Stimulated activated effector memory CD8-positive, alpha-beta T cell treated with anti-CD3 and anti-CD28 coated beads, Interleukin-12 subunit alpha, Interleukin-12 subunit beta, amount 100 ng/mL, for 72 hours (primary cell): ENCODE measurements at regions not wholly inside any gene's neighbourhood (a gene's known extent, or its start where the extent isn't known, plus 50 kb on each side); places are given as distances from the start of the nearest gene placed in this dataset.
A peak's percentile ranks its signal among the peaks of the same experiment; 100 is the strongest.

Experiments used
- ATAC-seq: fragments of 150-1000 bp; cut with Tn5 transposase; 2 replicates; pipeline ENCODE4 v1.10.0; 2021
- DNase-seq, 2 donors: peaks; one replicate each; pipeline ENCODE4 v3.0.0; 2021 to 2022; ENCODE audit warnings: low spot score in 2 of 2
- H3K27ac Mint-ChIP-seq: one replicate; pipeline ENCODE4 v1.8.0; 2022; ENCODE audit warnings: mild to moderate bottlenecking, mixed read lengths
- H3K36me3 Mint-ChIP-seq: one replicate; pipeline ENCODE4 v1.8.0; 2022; ENCODE audit warnings: mild to moderate bottlenecking, mixed read lengths
- H3K4me1 Mint-ChIP-seq: one replicate; pipeline ENCODE4 v1.8.0; 2022; ENCODE audit warnings: mixed read lengths
- H3K4me3 Mint-ChIP-seq: one replicate; pipeline ENCODE4 v1.8.0; 2022; ENCODE audit warnings: mild to moderate bottlenecking, mixed read lengths
- H3K9me3 Mint-ChIP-seq: one replicate; pipeline ENCODE4 v1.8.0; 2022; ENCODE audit warnings: mixed read lengths

DNA sequence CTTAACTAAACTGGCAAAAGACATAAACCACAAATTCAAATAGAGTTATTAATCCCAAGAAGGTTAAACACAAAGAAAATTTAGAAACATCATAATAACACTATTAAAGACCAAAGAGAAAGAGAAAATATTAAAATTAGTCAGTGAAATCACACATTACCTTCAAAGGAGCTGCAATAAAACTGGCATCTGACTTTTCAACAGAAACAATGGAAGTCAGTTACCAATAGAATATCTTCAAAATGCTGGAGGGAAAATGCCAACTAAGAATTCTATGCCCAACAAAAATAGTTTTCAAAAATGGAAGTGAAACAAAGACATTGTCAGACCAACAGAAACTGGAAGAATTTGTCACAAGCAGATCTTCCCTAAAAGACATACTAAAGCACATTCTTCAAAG, 68.7 kb upstream of the RNF7 start:
- Mint-ChIP-seq H3K27ac (no peak overlapping the region), H3K36me3 (no peaks in the 10 kb centered on the region), H3K4me1 (no peaks in the 10 kb centered on the region), H3K9me3 (peaks cover 11% of the 10 kb centered on the region), H3K4me3 (no peak overlapping the region)
- ATAC-seq (no peak), DNase-seq (no peak)

DNA sequence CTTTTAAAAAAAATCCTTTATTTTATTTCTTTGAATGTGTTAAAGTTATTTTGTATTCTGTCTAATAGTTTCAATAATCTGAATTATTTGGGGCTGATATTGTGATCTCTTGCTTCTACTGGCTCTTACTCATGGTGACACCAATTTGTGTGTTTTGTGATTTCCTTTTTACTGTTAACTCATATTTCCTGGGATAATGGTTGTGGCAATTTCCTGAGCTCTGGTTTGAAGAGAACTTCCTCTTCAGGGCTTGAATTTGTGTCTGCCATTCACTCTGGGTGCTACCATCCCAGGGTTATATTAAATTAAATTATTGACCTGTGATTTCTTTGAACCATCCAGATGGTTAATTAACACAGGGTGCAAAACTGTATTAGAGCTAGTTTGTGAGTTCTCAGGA, 60.4 kb upstream of the RNF7 start:
- Mint-ChIP-seq H3K4me1 (peaks cover 15% of the 10 kb centered on the region), H3K27ac (no peak overlapping the region), H3K9me3 (peaks cover 3% of the 10 kb centered on the region), H3K36me3 (no peaks in the 10 kb centered on the region), H3K4me3 (no peak overlapping the region)
- ATAC-seq, result no peak
- no peak for DNase-seq

DNA sequence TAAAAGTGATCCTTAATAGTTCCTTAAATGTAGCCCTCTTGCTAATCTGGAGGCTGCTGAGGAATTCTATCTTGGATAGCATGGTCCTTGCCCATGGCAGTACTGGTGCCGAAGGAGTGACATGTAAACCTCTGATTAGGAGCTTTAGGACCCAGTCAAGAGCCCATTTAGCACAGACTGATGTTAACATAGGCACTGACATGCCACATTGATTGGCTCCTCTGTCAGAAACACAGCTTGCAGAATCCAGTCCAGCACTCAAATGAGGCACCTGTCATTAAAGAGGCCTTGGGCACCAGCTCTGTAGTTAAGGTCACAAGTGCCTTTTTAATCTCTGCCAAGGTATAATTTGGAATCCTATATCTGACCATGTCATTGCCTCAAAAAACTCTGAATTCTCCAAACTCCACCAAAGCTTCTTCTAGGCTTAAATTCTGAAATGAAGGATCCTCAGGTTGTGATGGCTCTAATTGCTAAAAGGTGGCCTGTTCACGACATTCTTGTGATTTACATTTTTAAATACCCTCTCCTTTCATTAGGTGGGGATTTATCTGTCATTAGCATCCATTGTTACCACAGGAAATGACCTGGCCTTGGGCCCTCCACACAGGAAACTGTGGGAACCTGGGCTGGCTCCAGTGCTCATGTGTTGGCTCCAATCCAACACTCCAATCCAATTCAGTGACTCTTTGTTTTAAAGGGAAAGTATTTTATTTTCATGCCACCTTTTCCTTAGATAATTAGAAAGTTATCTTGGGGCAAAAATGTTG, 57.3 kb upstream of the RNF7 start:
- no peaks in the 10 kb centered on the region for H3K9me3 Mint-ChIP-seq
- no peak overlapping the region for H3K4me3 Mint-ChIP-seq

DNA sequence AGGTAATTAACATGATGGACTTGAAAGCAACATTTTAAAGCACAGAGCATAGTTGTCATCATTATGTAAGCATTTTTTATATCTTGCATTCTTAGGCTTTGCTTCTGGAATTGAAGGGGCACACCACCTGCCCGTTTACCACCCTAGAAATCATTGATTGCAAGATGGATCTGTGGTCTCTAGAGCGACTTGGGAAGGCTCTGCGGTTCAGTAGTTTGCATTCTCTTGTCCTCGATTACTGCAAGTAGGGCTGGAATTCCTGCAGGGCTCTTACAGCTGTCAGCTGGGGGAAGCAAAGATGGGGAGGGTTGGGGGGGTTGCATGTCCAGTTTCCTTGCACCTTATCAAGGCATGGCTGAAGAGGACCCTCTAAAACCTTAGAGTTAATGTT, 56.7 kb upstream of the RNF7 start:
- H3K9me3 Mint-ChIP-seq, result no peaks in the 10 kb centered on the region
- ATAC-seq, result no peak
- H3K27ac Mint-ChIP-seq, result peak overlapping the region; percentile 4
- H3K36me3 Mint-ChIP-seq, result no peaks in the 10 kb centered on the region
- H3K4me1 Mint-ChIP-seq, result peaks cover 21% of the 10 kb centered on the region
- no peak overlapping the region for H3K4me3 Mint-ChIP-seq
- DNase-seq, result no peak

More for the DNA sequence above, 57.3 kb upstream of the RNF7 start:
- peaks cover 15% of the 10 kb centered on the region for H3K4me1 Mint-ChIP-seq
- no peak overlapping the region for H3K27ac Mint-ChIP-seq
- ATAC-seq (no peak), DNase-seq (no peak)
- no peaks in the 10 kb centered on the region for H3K36me3 Mint-ChIP-seq

DNA sequence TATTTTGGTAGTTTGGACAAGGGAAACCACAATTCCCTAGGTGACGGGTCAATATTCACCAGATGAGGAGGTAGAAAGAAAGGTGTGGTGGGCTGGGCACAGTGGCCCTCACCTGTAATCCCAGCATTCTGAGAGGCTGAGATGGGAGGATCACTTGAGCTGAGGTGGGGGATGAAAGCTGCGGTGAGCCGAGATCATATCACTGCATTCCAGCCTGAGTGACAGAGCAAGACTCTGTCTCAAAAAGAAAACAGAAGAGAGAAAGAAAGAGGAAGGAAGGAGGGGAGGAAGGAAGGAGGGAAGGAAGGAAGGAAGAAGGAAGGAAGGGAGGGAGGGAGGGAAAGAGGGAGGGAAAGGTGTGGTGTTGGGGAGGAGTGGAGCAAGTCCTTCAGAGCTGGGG, 56.1 kb upstream of the RNF7 start:
- Mint-ChIP-seq H3K36me3 (no peaks in the 10 kb centered on the region), H3K27ac (peak overlapping the region; percentile 4), H3K4me3 (no peak overlapping the region), H3K4me1 (peaks cover 26% of the 10 kb centered on the region), H3K9me3 (no peaks in the 10 kb centered on the region)
- DNase-seq (no peak), ATAC-seq (no peak)

DNA sequence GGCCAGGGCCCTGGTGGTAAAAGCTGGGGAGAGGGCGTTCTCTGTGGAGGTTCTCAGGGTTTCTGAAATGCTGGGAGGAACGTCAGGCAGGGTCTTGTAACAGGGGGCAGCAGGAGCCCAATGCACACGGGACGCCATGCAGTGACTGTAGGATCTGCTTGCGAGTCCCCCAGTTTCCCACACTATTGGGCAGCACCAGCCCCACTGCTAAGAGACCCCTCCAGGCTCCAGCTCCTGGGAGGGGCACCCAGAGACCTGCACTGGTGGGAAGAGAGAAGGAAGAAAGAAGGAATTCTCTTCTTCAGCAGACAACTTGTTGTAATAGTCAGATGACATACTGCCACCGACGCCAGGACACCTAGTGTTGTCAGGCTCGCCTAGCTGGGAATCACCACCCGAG, 55.2 kb upstream of the RNF7 start:
- no peak for DNase-seq
- Mint-ChIP-seq H3K36me3 (no peaks in the 10 kb centered on the region), H3K9me3 (no peaks in the 10 kb centered on the region), H3K4me1 (peaks cover 28% of the 10 kb centered on the region), H3K27ac (no peak overlapping the region), H3K4me3 (no peak overlapping the region)
- ATAC-seq, result no peak

DNA sequence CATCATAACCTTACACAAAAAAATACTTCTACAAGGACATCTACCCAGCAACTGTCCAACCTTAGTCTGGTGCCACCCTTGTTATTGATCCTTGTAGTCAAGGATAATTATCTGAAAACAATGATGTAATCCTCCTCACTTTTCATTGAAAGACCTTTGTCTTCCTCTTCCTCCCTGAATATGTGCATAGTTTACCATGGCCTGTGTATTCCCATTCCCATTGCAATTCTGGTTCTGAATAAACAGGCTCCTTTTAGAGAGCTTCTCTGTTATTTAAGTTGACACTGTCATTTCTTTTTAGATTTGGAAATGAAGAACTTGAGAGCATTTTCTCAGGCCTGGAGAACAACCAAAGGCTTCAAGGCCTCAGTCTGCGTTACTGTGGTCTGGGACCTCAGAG, 53.3 kb upstream of the RNF7 start:
- H3K4me1 Mint-ChIP-seq, result peaks cover 28% of the 10 kb centered on the region
- H3K9me3 Mint-ChIP-seq, result no peaks in the 10 kb centered on the region
- DNase-seq (no peak), ATAC-seq (no peak)
- H3K27ac Mint-ChIP-seq, result no peak overlapping the region
- H3K36me3 Mint-ChIP-seq, result no peaks in the 10 kb centered on the region
- H3K4me3 Mint-ChIP-seq, result no peak overlapping the region

DNA sequence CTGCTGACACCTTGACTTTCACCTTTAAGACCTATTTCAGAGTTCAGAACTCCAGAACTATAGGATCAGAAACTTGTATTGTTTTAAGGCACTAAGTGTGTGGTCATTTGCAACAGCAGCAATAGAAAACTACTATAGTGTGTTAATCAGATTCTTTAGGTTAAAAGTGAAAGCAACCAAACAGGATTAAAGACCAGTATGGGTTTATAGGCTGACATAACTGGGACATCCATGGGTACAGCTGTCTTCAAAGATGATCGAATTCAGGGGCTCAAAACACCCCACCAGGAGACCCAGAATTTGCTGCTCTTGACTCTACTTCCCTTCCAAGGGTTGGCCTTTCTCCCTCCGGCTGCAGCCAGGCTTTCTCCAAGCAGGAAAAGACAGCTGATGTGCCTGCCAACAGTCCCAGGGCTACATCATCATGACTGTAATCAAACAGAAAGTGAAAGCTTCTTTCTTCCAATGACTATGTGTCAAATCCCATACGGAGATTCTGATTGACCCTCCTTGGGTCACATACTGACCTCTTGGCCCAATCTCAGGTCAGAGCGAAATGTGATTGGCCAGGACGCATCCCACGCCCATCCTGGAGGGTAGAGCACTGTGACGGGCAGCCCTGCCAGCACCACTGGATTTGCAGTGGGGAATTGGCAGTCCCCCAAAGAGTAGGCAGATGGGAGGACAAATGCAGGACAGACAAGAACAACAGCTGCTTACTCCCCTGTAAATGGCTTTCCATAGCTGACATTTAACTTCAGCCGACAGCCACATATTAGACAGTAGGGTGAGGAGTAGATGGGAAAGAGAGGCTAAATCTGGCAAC, 51.4 kb upstream of the RNF7 start:
- Mint-ChIP-seq H3K4me3 (peak overlapping the region; percentile 66), H3K9me3 (no peaks in the 10 kb centered on the region), H3K4me1 (peaks cover 18% of the 10 kb centered on the region), H3K27ac (peak overlapping the region; percentile 86), H3K36me3 (no peaks in the 10 kb centered on the region)
- ATAC-seq (no peak), DNase-seq (no peak)
